K562 (cell line): ENCODE measurements at regions not wholly inside any gene's neighbourhood (a gene's known extent, or its start where the extent isn't known, plus 50 kb on each side); places are given as distances from the start of the nearest gene placed in this dataset.

ENCODE experiments used
- EP300 ChIP-seq: IDR thresholded peaks from 2 replicates; pipeline ENCODE4 v1.6.1; 2012; ENCODE audit warnings: low read length, improper control_type of control experiment
- KDM1A ChIP-seq, 2 experiments: fragments of 450-650 bp; IDR thresholded peaks; 2 replicates each; pipeline ENCODE4 v1.6.1; 2016; ENCODE audit warnings: mild to moderate bottlenecking in 2 of 2
- PATZ1 ChIP-seq: fragments of 250-450 bp; sonication (Bioruptor Pico); IDR thresholded peaks from 2 replicates; pipeline ENCODE4 v1.5.0; 2020; ENCODE audit warnings: mild to moderate bottlenecking, borderline replicate concordance
- POLR2A ChIP-seq: fragments of 450-650 bp; conservative IDR thresholded peaks from 2 replicates; pipeline ENCODE4 v1.6.1; 2016
- SMC3 ChIP-seq: conservative IDR thresholded peaks from 2 replicates; pipeline ENCODE4 v1.6.1; 2011; ENCODE audit warnings: low read depth, low read length, improper control_type of control experiment; ENCODE audit not compliant: insufficient read depth
- TBP ChIP-seq: optimal IDR thresholded peaks from 2 replicates; pipeline ENCODE3; 2011; ENCODE audit warnings: low read depth, low read length, improper control_type of control experiment
- UBTF ChIP-seq, 2 experiments: IDR thresholded peaks; 2 replicates each; pipeline ENCODE4 v1.6.1; 2012; ENCODE audit warnings: improper control_type of control experiment in 2 of 2, low read depth in 2 of 2, low read length in 2 of 2, borderline replicate concordance in 1 of 2

DNA sequence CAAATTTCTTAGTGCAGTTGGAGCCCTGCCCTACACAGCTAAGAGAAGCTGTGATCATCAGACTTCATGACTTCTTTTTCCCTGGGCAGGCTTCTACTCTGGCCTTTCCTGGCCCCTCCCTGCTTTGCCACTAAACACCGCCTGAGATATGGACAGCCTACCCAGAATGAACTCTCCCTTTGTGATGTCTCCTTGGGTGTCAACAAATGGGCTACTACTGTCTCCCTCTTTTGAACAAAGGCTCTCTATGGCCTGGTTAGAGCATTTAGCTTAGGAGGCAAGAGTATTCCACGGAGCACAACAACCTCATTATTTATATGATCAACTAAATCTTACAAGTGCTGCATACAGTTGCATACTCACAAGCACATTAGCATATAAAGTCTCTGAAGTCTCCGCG, 127.6 kb upstream of the HCCS start:
- TF ChIP-seq EP300 (no peak), POLR2A (no peak), SMC3 (no peak), PATZ1 (CRISPR knock-in tag) (no peak), TBP (no peak), KDM1A (IDR thresholded peaks at IDR 0.05) (no peak), UBTF (IDR thresholded peaks at IDR 0.05; ENCODE audit: borderline replicate concordance in 1 of 2, low read depth in 2 of 2, low read length in 2 of 2) (no peak)
